ENCODE measurements at regions not wholly inside any gene's neighbourhood (a gene's known extent, or its start where the extent isn't known, plus 50 kb on each side); places are given as distances from the start of the nearest gene placed in this dataset.

DNA sequence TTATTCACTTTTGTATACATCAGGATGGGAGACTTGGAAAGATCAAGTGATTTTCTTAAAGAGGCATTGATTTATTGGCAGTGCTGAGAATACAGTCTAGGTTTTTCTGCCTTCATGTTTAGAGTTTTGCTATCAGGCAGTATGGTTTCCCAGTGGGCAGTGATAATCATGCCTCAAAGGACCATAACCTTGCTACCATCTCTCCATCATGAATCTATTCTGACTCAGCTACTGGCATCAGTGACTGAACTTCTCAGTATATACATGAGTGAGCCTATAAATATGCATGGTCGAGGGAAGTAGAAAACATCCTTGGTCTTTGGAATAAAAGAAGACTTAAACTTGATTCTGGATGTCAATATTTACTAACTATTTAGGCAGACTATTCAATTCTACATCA lies 562.0 kb upstream of the AADAT start:
- H3K27ac ChIP-seq = no peak overlapping the region
- H2AFZ ChIP-seq = no peak overlapping the region
- no peaks in the 10 kb centered on the region for H3K4me1 ChIP-seq
- TF ChIP-seq, protein P1, sequence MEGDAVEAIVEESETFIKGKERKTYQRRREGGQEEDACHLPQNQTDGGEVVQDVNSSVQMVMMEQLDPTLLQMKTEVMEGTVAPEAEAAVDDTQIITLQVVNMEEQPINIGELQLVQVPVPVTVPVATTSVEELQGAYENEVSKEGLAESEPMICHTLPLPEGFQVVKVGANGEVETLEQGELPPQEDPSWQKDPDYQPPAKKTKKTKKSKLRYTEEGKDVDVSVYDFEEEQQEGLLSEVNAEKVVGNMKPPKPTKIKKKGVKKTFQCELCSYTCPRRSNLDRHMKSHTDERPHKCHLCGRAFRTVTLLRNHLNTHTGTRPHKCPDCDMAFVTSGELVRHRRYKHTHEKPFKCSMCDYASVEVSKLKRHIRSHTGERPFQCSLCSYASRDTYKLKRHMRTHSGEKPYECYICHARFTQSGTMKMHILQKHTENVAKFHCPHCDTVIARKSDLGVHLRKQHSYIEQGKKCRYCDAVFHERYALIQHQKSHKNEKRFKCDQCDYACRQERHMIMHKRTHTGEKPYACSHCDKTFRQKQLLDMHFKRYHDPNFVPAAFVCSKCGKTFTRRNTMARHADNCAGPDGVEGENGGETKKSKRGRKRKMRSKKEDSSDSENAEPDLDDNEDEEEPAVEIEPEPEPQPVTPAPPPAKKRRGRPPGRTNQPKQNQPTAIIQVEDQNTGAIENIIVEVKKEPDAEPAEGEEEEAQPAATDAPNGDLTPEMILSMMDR (IDR thresholded peaks at IDR 0.05) = no peak
- H3K27me3 ChIP-seq (ENCODE audit: control insufficient read depth, insufficient read depth, low read length) = no peaks in the 10 kb centered on the region
- no peaks in the 10 kb centered on the region for H3K9me3 ChIP-seq (ENCODE audit: control insufficient read depth, low read length)
- H3K4me3 ChIP-seq (ENCODE audit: low read depth, low read length) = no peak overlapping the region
- H3K4me2 ChIP-seq (ENCODE audit: low read length) = no peak overlapping the region
- H3K9ac ChIP-seq = no peak overlapping the region
- no peaks in the 10 kb centered on the region for H3K36me3 ChIP-seq (ENCODE audit: control insufficient read depth, insufficient read depth, low read length)
- H3K79me2 ChIP-seq = no peaks in the 10 kb centered on the region

DNA sequence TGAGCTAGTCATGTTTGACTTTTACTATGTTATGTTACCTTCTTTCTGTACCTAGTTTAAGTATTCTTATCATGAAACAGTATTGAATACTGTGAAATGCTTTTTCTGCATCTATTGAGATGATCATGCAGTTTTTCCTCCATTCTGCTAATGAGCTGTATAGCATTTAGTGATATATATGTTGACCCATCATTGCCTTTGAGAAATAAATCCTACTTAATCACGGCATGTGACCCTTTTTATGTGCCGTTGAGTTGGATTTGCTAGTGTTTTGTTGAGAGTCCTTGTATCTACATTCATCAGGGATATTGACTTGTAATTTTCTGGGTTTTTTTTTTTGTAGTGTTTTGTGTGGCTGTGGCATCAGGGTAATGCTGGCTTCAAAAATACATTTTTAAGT lies 537.7 kb upstream of the AADAT start:
- TF ChIP-seq, protein P1 (IDR thresholded peaks at IDR 0.05) = no peak
- Histone ChIP-seq H3K27ac (no peak overlapping the region), H3K4me1 (no peaks in the 10 kb centered on the region), H3K79me2 (no peaks in the 10 kb centered on the region), H3K4me2 (ENCODE audit: low read length) (no peak overlapping the region), H3K9me3 (ENCODE audit: control insufficient read depth, low read length) (no peaks in the 10 kb centered on the region), H2AFZ (no peak overlapping the region), H3K4me3 (ENCODE audit: low read depth, low read length) (no peak overlapping the region), H3K36me3 (ENCODE audit: control insufficient read depth, insufficient read depth, low read length) (no peaks in the 10 kb centered on the region), H3K9ac (no peak overlapping the region), H3K27me3 (ENCODE audit: control insufficient read depth, insufficient read depth, low read length) (no peaks in the 10 kb centered on the region)

DNA sequence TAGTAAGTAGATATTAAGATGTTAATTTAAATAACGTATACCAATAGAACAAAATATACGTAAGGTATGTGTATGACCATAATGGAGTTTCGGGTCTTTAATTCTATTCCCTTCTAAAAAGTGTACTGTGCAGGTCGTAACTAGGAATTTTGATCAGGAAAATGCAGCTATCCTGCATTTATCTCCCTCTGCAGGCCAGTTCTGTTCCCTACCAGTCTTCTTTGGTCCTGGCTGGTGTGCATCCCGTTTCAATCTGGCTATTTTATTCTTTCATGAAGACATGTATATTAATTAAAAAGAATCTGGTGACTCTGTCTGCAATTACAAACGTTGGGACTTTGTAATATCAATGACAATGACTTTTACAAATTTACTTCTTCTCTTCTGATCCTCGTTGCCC lies 534.1 kb upstream of the AADAT start:
- TF ChIP-seq, protein P1 (IDR thresholded peaks at IDR 0.05) = no peak
- H2AFZ ChIP-seq = no peak overlapping the region

DNA sequence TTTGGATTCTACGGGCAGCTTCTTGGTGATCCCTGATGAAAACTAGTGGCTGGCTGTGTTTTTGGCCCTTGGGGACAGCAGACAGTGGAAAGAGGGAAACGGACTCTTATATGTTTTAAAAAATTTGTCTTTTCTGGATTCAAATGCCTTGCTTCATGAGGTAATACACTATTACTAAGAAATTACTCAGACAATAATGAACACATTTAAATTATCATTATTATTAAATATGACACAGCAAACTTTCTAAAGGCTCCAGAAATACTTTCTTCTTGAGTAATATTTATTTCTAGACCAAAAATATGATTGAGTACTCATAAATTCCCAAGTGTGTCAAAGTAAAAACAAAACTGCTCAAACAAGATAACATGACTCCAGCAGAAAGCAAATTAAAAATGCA lies 520.7 kb upstream of the AADAT start:
- no peak overlapping the region for H2AFZ ChIP-seq
- no peak overlapping the region for H3K4me2 ChIP-seq (ENCODE audit: low read length)
- no peak overlapping the region for H3K27ac ChIP-seq
- no peak overlapping the region for H3K9ac ChIP-seq
- TF ChIP-seq, protein P1 (IDR thresholded peaks at IDR 0.05) = no peak
- H3K27me3 ChIP-seq (ENCODE audit: control insufficient read depth, insufficient read depth, low read length) = no peaks in the 10 kb centered on the region
- no peaks in the 10 kb centered on the region for H3K79me2 ChIP-seq
- no peak overlapping the region for H3K4me3 ChIP-seq (ENCODE audit: low read depth, low read length)
- H3K36me3 ChIP-seq (ENCODE audit: control insufficient read depth, insufficient read depth, low read length) = no peaks in the 10 kb centered on the region
- no peaks in the 10 kb centered on the region for H3K9me3 ChIP-seq (ENCODE audit: control insufficient read depth, low read length)
- no peaks in the 10 kb centered on the region for H3K4me1 ChIP-seq

More for the DNA sequence above, 534.1 kb upstream of the AADAT start:
- H3K4me2 ChIP-seq (ENCODE audit: low read length) = no peak overlapping the region
- no peaks in the 10 kb centered on the region for H3K9me3 ChIP-seq (ENCODE audit: control insufficient read depth, low read length)
- no peaks in the 10 kb centered on the region for H3K79me2 ChIP-seq
- H3K4me3 ChIP-seq (ENCODE audit: low read depth, low read length) = no peak overlapping the region
- no peaks in the 10 kb centered on the region for H3K36me3 ChIP-seq (ENCODE audit: control insufficient read depth, insufficient read depth, low read length)
- no peaks in the 10 kb centered on the region for H3K27me3 ChIP-seq (ENCODE audit: control insufficient read depth, insufficient read depth, low read length)
- H3K4me1 ChIP-seq = no peaks in the 10 kb centered on the region
- no peak overlapping the region for H3K9ac ChIP-seq
- no peak overlapping the region for H3K27ac ChIP-seq

DNA sequence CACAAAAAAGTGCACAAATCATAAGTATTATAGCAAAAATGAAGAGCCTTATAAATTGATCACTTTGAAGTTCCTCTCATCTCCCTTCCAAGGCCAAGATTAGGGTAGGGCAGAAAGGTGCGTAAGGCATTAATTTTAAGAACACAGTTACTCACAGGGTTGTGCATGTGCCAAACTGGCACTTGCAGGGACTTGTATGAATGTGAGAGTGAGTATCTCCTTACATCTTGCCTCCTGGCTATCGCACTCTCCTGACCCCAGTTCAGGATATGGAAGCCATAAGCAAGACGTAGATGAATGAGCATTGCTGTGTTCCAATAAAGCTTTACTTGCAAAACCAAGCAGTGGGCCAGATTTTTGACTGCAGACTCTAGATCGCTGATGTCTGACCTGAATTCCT lies 510.1 kb upstream of the AADAT start:
- TF ChIP-seq, protein P1 (IDR thresholded peaks at IDR 0.05) = no peak
- H3K4me2 ChIP-seq (ENCODE audit: low read length) = no peak overlapping the region
- no peak overlapping the region for H3K9ac ChIP-seq
- no peaks in the 10 kb centered on the region for H3K36me3 ChIP-seq (ENCODE audit: control insufficient read depth, insufficient read depth, low read length)
- H3K27me3 ChIP-seq (ENCODE audit: control insufficient read depth, insufficient read depth, low read length) = no peaks in the 10 kb centered on the region
- no peaks in the 10 kb centered on the region for H3K4me1 ChIP-seq
- H2AFZ ChIP-seq = no peak overlapping the region
- H3K79me2 ChIP-seq = no peaks in the 10 kb centered on the region
- H3K4me3 ChIP-seq (ENCODE audit: low read depth, low read length) = no peak overlapping the region
- H3K9me3 ChIP-seq (ENCODE audit: control insufficient read depth, low read length) = no peaks in the 10 kb centered on the region
- H3K27ac ChIP-seq = no peak overlapping the region

Measured in parathyroid adenoma (tissue), 2 donors.